CD4-positive, alpha-beta T cell (primary cell): ENCODE measurements at regions not wholly inside any gene's neighbourhood (a gene's known extent, or its start where the extent isn't known, plus 50 kb on each side); places are given as distances from the start of the nearest gene placed in this dataset.
"Not testable (repeated sequence)": the region's sequence is repeated elsewhere in the genome, so short reads cannot be mapped to it uniquely, and the experiment has no call there.

Experiments used
- ATAC-seq: fragments of 200-7000 bp; cut with Tn5 transposase; one replicate; pipeline ENCODE4 v1.10.0; 2022; ENCODE audit warnings: mild to moderate bottlenecking; ENCODE audit not compliant: poor library complexity
- CTCF ChIA-PET: fragments of 350-600 bp; sonication (Branson Sonifier 250); formaldehyde crosslinking; loops from one replicate; lab custom pipeline; 2021; ENCODE audit warnings: antibody characterized with exemption, inconsistent platforms; lab: Charles Lee
- POLR2A ChIA-PET: fragments of 350-600 bp; sonication (Branson Sonifier 250); formaldehyde crosslinking; loops from one replicate; lab custom pipeline; 2021; ENCODE audit warnings: antibody characterized with exemption, inconsistent platforms; lab: Charles Lee
- DNase-seq, 14 experiments: peaks; one replicate each; pipeline ENCODE4 v3.0.0-alpha.2; 2013 to 2020; ENCODE audit warnings: mixed read lengths in 2 of 14
- H3K27ac ChIP-seq, 2 donors: one replicate each; pipeline versions ENCODE4 v1.5.1 to v1.7.0; 2013; ENCODE audit warnings: low read length in 2 of 2, low read depth in 1 of 2, mild to moderate bottlenecking in 1 of 2
- H3K27me3 ChIP-seq, 2 experiments: 1 replicate in 1 of 2; 2 replicates in 1 of 2; pipeline versions ENCODE4 v1.6.1 to v1.7.0; 2013; ENCODE audit warnings: low read length in 2 of 2, control low read depth in 1 of 2, mild to moderate bottlenecking in 1 of 2, moderate library complexity in 1 of 2; ENCODE audit not compliant: insufficient read depth in 2 of 2, control insufficient read depth in 1 of 2
- H3K36me3 ChIP-seq: one replicate; pipeline ENCODE4 v1.6.1; 2013; ENCODE audit warnings: low read length, control low read depth; ENCODE audit not compliant: insufficient read depth
- H3K4me1 ChIP-seq: one replicate; pipeline ENCODE4 v1.6.1; 2013; ENCODE audit warnings: low read length, control low read depth; ENCODE audit not compliant: insufficient read depth
- H3K4me3 ChIP-seq: one replicate; pipeline ENCODE4 v1.5.1; 2013; ENCODE audit warnings: mild to moderate bottlenecking, low read length, moderate library complexity
- H3K9me3 ChIP-seq, 2 experiments: 1 replicate in 1 of 2; 2 replicates in 1 of 2; pipeline versions ENCODE4 v1.6.1 to v1.7.0; 2013; ENCODE audit warnings: low read length in 2 of 2, mild to moderate bottlenecking in 2 of 2, control low read depth in 1 of 2, moderate library complexity in 1 of 2; ENCODE audit not compliant: control insufficient read depth in 1 of 2, insufficient read depth in 1 of 2
- H3K27ac Mint-ChIP-seq: one replicate; pipeline ENCODE4 v1.8.0; 2020; ENCODE audit warnings: mixed read lengths
- H3K27me3 Mint-ChIP-seq: one replicate; pipeline ENCODE4 v1.8.0; 2021; ENCODE audit warnings: mixed read lengths
- H3K36me3 Mint-ChIP-seq: one replicate; pipeline ENCODE4 v1.8.0; 2021; ENCODE audit warnings: low read depth, mixed read lengths
- H3K4me1 Mint-ChIP-seq: one replicate; pipeline ENCODE4 v1.8.0; 2021; ENCODE audit warnings: low read depth, mixed read lengths
- H3K4me3 Mint-ChIP-seq: one replicate; pipeline ENCODE4 v1.8.0; 2020; ENCODE audit warnings: mild to moderate bottlenecking, mixed read lengths
- H3K9me3 Mint-ChIP-seq: one replicate; pipeline ENCODE4 v1.8.0; 2020; ENCODE audit warnings: mixed read lengths
- CTCF ChIP-seq: fragments of 200-600 bp; IDR thresholded peaks from one replicate; pipeline ENCODE4 v1.8.0; 2022; ENCODE audit warnings: antibody characterized with exemption, mild to moderate bottlenecking
- intact Hi-C, 2 experiments: fragments of 100-400 bp; cut with DNase I in 1 of 2; cut with micrococcal nuclease in 1 of 2; formaldehyde crosslinking; loops; one replicate each; pipeline versions ENCODE4 v1.15.1 to v1.9.0; 2023 to 2025; cut with DNase I, micrococcal nuclease

GRCh38 chr4:45241976-45242375 lies 515.6 kb upstream of the GNPDA2 start:
- Mint-ChIP-seq H3K4me1 (no peaks in the 10 kb centered on the region), H3K4me3 (no peak overlapping the region), H3K36me3 (no peaks in the 10 kb centered on the region), H3K9me3 (peaks cover 9% of the 10 kb centered on the region), H3K27me3 (no peaks in the 10 kb centered on the region), H3K27ac (no peak overlapping the region)
- H3K4me3 ChIP-seq = no peak overlapping the region
- DNase-seq (no peak), ATAC-seq (no peak)
- POLR2A ChIA-PET = no interaction called here
- H3K36me3 ChIP-seq = no peaks in the 10 kb centered on the region
- CTCF ChIA-PET = no interaction called here
- no peaks in the 10 kb centered on the region for H3K27me3 ChIP-seq
- intact Hi-C loops = no loop called here
- no peaks in the 10 kb centered on the region for H3K9me3 ChIP-seq
- no peak overlapping the region for H3K27ac ChIP-seq
- H3K4me1 ChIP-seq = no peaks in the 10 kb centered on the region
- TF ChIP-seq CTCF = no peak

- H3K36me3 Mint-ChIP-seq = no peaks in the 10 kb centered on the region
- ChIA-PET CTCF (no interaction called here), POLR2A (no interaction called here)
Measured at GRCh38 chr4:45229206-45229605, 502.9 kb upstream of the GNPDA2 start.

GRCh38 chr4:45215976-45216542 lies 489.7 kb upstream of the GNPDA2 start:
- H3K9me3 Mint-ChIP-seq = peaks cover 5% of the 10 kb centered on the region
- TF ChIP-seq CTCF = no peak
- no peaks in the 10 kb centered on the region for H3K36me3 Mint-ChIP-seq
- H3K4me1 Mint-ChIP-seq = no peaks in the 10 kb centered on the region
- ATAC-seq (no peak), DNase-seq (no peak)
- ChIA-PET CTCF (no interaction called here), POLR2A (no interaction called here)
- H3K4me3 Mint-ChIP-seq = no peak overlapping the region
- Histone ChIP-seq H3K4me3 (no peak overlapping the region), H3K27me3 (no peaks in the 10 kb centered on the region), H3K36me3 (no peaks in the 10 kb centered on the region), H3K9me3 (peaks cover 0 to 13% of the 10 kb centered on the region in 2 experiments), H3K27ac (no peak overlapping the region), H3K4me1 (no peaks in the 10 kb centered on the region)
- H3K27me3 Mint-ChIP-seq = no peaks in the 10 kb centered on the region
- no peak overlapping the region for H3K27ac Mint-ChIP-seq
- intact Hi-C loops = no loop called here

More at GRCh38 chr4:45229206-45229605, 502.9 kb upstream of the GNPDA2 start:
- Histone ChIP-seq H3K4me1 (no peaks in the 10 kb centered on the region), H3K27ac (no peak overlapping the region), H3K9me3 (peaks cover 6 to 7% of the 10 kb centered on the region in 2 experiments), H3K27me3 (no peaks in the 10 kb centered on the region), H3K4me3 (no peak overlapping the region), H3K36me3 (no peaks in the 10 kb centered on the region)
- Mint-ChIP-seq H3K27ac (no peak overlapping the region), H3K4me3 (no peak overlapping the region), H3K4me1 (no peaks in the 10 kb centered on the region), H3K9me3 (peaks cover 5% of the 10 kb centered on the region), H3K27me3 (no peaks in the 10 kb centered on the region)
- no peak for TF ChIP-seq CTCF
- intact Hi-C loops = no loop called here
- ATAC-seq = no peak
- DNase-seq = no peak

- CTCF ChIA-PET, H3K4me3 ChIP-seq, ATAC-seq, H3K4me3 Mint-ChIP-seq, POLR2A ChIA-PET, H3K27me3 ChIP-seq, H3K4me1 ChIP-seq, H3K36me3 ChIP-seq, H3K4me1 Mint-ChIP-seq, H3K27ac ChIP-seq, DNase-seq, H3K27ac Mint-ChIP-seq, H3K27me3 Mint-ChIP-seq, H3K36me3 Mint-ChIP-seq: not testable (repeated sequence)
- intact Hi-C loops = loop anchor here in 1 of 2 experiments (10.0 kb wide), 1 partner anchor 64 kb away; no protein-coding TSS in a partner anchor
- peaks cover 10% of the 10 kb centered on the region for H3K9me3 Mint-ChIP-seq
- peaks cover 0 to 22% of the 10 kb centered on the region in 2 experiments for H3K9me3 ChIP-seq
Measured at GRCh38 chr4:45208476-45208875, 482.1 kb upstream of the GNPDA2 start.

GRCh38 chr4:45207864-45208331 lies 481.5 kb upstream of the GNPDA2 start:
- H3K27ac Mint-ChIP-seq, H3K27me3 Mint-ChIP-seq, ATAC-seq, H3K27ac ChIP-seq, H3K4me1 Mint-ChIP-seq, H3K4me3 Mint-ChIP-seq, CTCF ChIA-PET, H3K36me3 Mint-ChIP-seq, H3K4me1 ChIP-seq, H3K4me3 ChIP-seq, H3K27me3 ChIP-seq, POLR2A ChIA-PET, H3K36me3 ChIP-seq: not testable (repeated sequence)
- intact Hi-C loops = loop anchor here in 1 of 2 experiments (10.0 kb wide), 1 partner anchor 63 kb away; no protein-coding TSS in a partner anchor
- H3K9me3 Mint-ChIP-seq = peaks cover 10% of the 10 kb centered on the region
- DNase-seq = peak in 2 of 14 experiments; percentile 4 to 5
- H3K9me3 ChIP-seq = peaks cover 0 to 22% of the 10 kb centered on the region in 2 experiments
